Astrocyte of the cerebellum (primary cell): ENCODE measurements at regions not wholly inside any gene's neighbourhood (a gene's known extent, or its start where the extent isn't known, plus 50 kb on each side); places are given as distances from the start of the nearest gene placed in this dataset.

Experiments
- DNase-seq: peaks from one replicate; pipeline ENCODE4 v3.0.0-alpha.2; 2011; ENCODE audit warnings: low read depth
- H3K4me3 ChIP-seq: 2 replicates; pipeline ENCODE4 v1.5.1; 2011; ENCODE audit warnings: mild to moderate bottlenecking, low read depth, low read length, moderate library complexity
- in situ Hi-C: cut with HindIII; loops from 2 replicates; pipeline ENCODE4 v1.10.0; 2017; ENCODE audit warnings: low sequenced_read_pairs
- TF ChIP-seq, protein P1 (sequence below): IDR thresholded peaks from 2 replicates; pipeline ENCODE4 v1.5.1; 2012; ENCODE audit warnings: low read length, low read depth, moderate library complexity, mild to moderate bottlenecking; ENCODE audit errors: missing control alignments

DNA sequence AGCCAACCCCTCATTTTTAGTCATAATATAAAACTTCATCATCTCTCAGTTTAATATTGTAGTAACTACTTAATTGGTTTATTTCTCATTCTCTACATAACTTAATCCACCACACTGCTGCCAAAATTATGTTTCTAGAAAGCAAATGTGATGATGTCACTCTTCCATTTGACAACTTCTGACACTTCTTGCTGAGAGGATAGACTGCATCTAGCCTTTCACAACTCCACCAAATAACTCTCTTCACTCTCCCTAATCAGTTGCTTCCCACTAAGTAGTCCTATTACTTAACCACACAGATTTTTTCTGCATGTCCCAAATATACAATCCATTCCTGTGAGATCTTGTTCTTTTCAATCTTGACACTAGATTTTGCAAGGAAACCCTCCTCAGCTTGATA, 951.3 kb downstream of the EPHA7 start:
- TF ChIP-seq, protein P1, sequence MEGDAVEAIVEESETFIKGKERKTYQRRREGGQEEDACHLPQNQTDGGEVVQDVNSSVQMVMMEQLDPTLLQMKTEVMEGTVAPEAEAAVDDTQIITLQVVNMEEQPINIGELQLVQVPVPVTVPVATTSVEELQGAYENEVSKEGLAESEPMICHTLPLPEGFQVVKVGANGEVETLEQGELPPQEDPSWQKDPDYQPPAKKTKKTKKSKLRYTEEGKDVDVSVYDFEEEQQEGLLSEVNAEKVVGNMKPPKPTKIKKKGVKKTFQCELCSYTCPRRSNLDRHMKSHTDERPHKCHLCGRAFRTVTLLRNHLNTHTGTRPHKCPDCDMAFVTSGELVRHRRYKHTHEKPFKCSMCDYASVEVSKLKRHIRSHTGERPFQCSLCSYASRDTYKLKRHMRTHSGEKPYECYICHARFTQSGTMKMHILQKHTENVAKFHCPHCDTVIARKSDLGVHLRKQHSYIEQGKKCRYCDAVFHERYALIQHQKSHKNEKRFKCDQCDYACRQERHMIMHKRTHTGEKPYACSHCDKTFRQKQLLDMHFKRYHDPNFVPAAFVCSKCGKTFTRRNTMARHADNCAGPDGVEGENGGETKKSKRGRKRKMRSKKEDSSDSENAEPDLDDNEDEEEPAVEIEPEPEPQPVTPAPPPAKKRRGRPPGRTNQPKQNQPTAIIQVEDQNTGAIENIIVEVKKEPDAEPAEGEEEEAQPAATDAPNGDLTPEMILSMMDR: no peak
- in situ Hi-C loops: no loop called here
- no peak for DNase-seq
- H3K4me3 ChIP-seq: no peak overlapping the region

DNA sequence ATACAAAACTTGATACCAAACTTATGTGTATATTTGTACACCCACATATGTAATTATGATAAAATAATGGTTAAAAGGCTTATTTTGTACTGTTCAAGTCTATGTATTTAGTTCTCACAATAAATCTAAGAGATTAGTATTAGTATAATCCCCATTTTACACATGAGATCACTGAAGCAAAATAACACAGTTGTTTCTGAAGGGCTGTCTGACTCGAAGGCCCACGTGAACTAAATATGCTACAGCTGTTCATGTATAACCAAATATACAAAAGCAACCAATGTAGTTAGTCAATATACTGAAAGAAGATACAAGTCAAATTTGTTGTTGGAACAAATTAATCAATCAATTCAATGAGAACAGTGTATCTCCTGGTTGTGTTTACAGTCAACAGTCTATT, 959.2 kb downstream of the EPHA7 start:
- in situ Hi-C loops: no loop called here
- DNase-seq: no peak
- no peak overlapping the region for H3K4me3 ChIP-seq
- TF ChIP-seq, protein P1: no peak

DNA sequence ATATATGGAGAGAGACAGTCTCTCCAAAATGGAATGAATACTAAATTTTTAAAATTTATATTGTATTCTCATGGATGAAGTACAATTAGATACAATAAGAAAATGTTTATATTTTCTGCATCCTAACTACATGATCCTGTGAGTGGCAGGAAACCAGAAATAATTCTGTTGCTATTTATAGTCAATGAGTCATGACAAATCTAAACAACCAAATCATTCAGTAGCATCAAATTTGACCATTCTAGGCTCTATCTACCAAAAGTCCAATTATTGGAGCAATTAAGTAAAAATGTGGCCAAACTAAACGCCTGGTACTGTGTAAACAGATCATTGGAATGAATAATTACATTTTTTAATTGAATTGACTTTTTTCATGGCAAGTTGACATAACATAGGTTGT, 959.8 kb downstream of the EPHA7 start:
- in situ Hi-C loops: no loop called here
- TF ChIP-seq, protein P1: no peak
- H3K4me3 ChIP-seq: no peak overlapping the region
- no peak for DNase-seq

DNA sequence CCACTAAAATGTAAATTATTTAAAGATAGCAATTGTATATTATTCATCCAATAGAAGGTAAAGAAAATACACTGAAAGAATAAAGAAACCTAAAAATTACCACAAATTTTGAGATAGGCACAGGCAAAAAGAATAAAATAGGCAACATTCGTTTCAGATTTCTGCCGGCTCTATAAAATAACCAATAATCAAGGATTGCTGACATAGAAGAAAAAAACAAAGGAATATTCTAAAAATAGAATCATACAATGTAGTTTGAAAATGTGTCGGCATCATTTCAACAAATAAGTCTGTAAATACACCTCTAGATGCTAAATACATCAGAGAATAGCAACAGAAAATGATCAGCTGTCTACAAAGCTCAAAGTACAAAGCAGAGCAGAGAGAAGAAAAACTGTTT, 973.3 kb downstream of the EPHA7 start:
- TF ChIP-seq, protein P1: no peak
- in situ Hi-C loops: no loop called here
- H3K4me3 ChIP-seq: no peak overlapping the region
- no peak for DNase-seq

DNA sequence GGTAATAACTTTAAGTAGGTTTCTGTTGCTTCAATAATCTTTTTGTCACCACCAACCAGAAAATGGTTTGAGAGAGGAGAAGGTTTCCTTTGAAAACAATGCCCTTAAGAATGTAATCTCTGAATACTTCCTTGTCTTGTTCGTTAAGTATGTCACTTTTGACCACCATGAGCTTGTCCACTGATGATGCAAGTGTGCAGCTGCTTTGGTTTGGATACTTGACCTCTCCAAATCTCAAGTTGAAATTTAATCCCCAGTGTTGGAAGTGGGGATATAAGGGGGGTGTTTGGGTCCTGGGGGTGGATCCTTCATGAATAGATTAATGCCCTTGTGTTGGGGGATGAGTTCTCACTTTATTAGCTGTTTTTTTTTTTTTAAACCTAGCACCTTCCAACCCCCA, 985.4 kb downstream of the EPHA7 start:
- H3K4me3 ChIP-seq: no peak overlapping the region
- in situ Hi-C loops: no loop called here
- no peak for DNase-seq
- TF ChIP-seq, protein P1: no peak

DNA sequence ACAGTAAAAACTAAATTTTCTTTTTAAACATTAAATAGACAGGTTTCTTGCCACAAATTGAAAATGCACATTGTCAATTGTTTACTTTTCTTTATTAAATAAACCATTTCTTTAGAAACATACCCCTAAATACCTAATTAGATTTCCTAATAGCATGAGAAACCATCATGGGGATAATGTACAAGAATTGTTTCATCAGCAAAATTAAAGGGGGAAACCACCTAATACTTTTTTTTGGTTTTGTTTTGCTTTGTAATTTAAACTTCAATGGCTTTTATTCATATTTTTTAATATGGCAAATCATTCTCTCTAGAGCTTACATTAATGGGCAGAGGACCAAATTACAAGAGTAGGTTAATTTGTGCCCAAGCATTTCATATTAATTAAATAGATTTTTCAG, 987.9 kb downstream of the EPHA7 start:
- in situ Hi-C loops: no loop called here
- no peak for DNase-seq
- no peak overlapping the region for H3K4me3 ChIP-seq
- TF ChIP-seq, protein P1: no peak

DNA sequence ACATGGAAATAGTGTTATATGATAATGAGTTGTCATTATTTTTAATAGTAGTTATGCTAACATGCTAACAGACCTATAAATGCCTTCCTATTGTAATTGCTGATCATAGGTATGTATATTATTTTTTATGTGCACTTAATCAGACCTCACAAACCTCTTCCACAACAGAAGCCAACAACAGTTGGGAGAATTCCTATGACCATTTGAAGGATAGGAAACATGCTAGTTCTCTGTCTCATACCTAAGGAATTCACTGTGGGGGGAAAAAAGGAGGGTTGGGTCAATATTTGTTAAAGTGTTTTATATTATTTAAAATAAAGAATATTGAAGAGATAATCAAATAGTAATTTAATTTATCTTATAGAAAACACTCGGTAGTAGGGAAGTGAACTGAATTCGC, 990.9 kb downstream of the EPHA7 start:
- in situ Hi-C loops: no loop called here
- H3K4me3 ChIP-seq: no peak overlapping the region
- TF ChIP-seq, protein P1: no peak
- DNase-seq: no peak
